ENCODE measurements at regions not wholly inside any gene's neighbourhood (a gene's known extent, or its start where the extent isn't known, plus 50 kb on each side); places are given as distances from the start of the nearest gene placed in this dataset.
"Not testable (repeated sequence)": the region's sequence is repeated elsewhere in the genome, so short reads cannot be mapped to it uniquely, and the experiment has no call there.

- no peak for DNase-seq (ENCODE audit: low read depth)
These were observed 255.3 kb upstream of the GJE1 start for GRCh38 chr6:141877275-141877983.

GRCh38 chr6:141874930-141875602, 257.7 kb upstream of the GJE1 start:
- DNase-seq (ENCODE audit: low read depth): no peak

DNA sequence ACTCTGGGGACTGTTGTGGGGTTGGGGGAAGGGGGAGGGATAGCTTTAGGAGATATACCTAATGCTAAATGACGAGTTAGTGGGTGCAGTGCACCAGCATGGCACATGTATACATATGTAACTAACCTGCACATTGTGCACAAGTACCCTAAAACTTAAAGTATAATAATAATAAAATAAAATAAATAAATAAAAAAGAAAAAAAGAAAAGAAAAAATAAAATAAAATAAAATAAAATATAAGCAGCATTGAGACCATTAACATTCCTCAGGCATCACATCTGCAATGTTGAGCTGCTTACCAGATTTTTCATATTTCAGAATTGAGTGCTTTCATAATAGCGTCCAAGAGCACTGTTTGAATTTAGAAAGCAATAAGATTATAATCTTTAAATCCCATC, 263.2 kb upstream of the GJE1 start:
- DNase-seq (ENCODE audit: low read depth): not testable (repeated sequence)

DNA sequence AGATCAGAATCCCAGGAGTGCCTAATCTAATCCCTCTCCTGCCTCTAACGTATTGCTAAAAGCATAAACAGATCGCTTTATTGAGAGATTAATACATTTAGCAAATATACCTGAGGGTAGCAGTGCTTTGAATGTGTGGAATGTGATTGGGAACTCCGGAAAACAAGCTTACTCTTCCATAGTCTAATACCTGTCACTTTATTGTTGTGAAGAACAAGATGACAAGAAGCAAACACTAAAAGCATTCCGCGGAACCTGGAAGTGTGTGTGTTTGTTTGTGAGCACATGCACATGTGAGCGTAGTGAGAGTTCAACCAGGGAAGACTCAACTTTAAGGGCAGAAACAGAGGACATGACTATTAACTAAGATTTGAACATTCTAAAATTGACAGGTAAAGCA, 265.0 kb upstream of the GJE1 start:
- DNase-seq (ENCODE audit: low read depth): no peak

GRCh38 chr6:141866731-141867497, 265.8 kb upstream of the GJE1 start:
- no peak for DNase-seq (ENCODE audit: low read depth)

GRCh38 chr6:141851063-141851462, 281.7 kb upstream of the GJE1 start:
- no peak for DNase-seq (ENCODE audit: low read depth)

DNA sequence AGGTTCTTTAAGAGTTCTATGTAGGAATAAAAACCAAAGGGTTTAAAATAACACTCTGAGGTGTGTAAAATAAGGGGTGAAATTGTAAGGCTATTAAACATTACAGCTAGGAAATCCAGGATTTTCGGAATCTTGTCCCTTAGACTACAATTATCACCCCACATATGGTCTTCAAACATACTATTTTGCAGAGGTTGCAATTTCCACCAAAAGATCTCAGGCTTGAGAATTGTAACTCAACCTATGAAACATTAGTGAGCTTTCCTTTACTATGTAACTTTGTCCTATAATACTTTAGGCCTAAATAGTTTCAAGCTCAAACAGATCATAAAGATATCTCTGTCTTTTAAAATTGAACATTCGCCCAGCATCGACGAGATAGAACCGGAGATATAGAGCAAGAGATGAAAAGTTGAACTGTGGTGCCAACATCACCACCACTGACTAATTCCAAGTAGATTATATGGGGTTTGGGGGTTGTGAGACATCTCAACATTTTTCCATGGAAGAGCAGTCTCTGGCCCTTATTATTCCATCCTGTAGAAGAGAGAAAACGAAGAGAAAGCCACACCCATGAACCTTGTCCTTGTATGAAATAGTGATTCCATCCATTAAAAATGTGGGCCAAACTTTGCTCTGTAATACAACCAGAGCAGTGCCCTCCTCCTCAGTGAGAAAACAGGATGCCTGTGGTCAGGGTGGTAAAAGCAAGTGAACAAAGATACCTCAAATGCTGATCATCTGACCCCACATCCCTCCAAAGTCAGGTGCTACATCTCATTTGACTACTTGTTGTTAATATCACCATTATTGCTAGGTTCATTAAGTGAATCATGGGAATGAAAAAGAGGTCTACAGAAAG, 284.5 kb upstream of the GJE1 start:
- no peak for DNase-seq (ENCODE audit: low read depth)

GRCh38 chr6:141846639-141847038, 286.1 kb upstream of the GJE1 start:
- no peak for DNase-seq (ENCODE audit: low read depth)

- no peak for DNase-seq (ENCODE audit: low read depth)
These were observed 289.4 kb upstream of the GJE1 start for GRCh38 chr6:141843178-141843834.

DNA sequence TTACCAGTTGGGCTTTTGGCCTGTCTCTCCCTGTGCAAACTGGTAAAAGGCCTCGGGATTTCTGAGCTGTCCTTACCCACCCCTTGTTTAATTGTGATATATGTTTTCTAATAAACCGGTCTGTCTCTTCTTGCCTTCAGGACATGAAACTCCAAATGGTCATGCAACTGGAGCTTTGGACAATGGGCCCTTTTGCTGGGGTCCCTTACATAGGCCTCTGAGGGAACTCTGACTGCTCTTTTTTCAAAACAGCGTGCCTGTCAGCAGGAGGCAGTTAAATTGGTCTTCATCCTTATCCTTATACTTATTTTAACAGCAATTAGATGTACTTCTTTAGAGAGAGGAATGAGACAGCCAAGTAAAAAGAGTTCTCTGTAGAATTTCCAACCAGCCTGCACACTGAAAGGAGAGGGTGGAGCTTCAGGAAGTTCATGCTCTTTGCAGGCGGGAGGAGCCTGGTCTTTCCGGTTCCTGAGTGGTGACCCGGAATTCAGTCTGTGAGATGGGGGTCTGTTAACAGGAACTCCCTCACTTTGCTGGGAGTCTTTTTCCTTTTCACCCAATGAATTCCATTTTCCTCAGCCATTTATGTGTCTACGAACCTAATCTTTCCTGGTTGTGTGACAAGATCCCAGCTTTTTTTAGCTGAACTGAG, 299.6 kb upstream of the GJE1 start:
- no peak for DNase-seq (ENCODE audit: low read depth)

DNA sequence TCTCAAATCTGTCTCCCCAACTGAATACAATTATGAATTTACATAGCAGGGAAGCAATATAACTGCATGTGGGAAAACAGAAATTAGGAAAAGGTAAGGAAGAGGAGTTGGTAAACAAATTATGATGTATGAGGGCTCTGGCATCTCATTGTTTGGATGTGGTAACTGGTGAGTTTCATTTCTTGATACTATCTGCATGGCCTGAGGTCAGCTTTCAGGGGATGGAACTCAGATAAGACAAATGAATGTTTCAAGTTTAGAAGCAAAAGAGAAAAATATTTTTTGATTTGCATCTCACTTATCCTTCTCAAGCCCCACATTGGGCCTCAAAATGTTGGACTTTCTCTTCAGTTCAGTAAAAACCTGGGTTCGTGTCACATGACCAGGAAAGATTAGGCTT, 302.2 kb upstream of the GJE1 start:
- no peak for DNase-seq (ENCODE audit: low read depth)

- DNase-seq (ENCODE audit: low read depth): no peak
These were observed 303.0 kb upstream of the GJE1 start for GRCh38 chr6:141829566-141830360.

- DNase-seq (ENCODE audit: low read depth): no peak
These were observed 308.4 kb upstream of the GJE1 start for GRCh38 chr6:141824350-141824749.

DNA sequence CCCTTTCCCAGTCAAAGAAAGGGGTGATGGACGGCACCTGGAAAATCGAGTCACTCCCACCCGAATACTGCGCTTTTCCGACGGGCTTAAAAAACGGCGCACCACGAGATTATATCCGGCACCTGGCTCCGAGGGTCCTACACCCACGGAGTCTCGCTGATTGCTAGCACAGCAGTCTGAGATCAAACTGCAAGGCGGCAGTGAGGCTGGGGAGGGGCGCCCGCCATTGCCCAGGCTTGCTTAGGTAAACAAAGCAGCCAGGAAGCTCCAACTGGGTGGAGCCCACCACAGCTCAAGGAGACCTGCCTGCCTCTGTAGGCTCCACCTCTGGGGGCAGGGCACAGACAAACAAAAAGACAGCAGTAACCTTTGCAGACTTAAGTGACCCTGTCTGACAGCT, 317.7 kb upstream of the GJE1 start:
- DNase-seq (ENCODE audit: low read depth): not testable (repeated sequence)

- DNase-seq (ENCODE audit: low read depth): no peak
These were observed 322.8 kb upstream of the GJE1 start for GRCh38 chr6:141809901-141810300.

DNA sequence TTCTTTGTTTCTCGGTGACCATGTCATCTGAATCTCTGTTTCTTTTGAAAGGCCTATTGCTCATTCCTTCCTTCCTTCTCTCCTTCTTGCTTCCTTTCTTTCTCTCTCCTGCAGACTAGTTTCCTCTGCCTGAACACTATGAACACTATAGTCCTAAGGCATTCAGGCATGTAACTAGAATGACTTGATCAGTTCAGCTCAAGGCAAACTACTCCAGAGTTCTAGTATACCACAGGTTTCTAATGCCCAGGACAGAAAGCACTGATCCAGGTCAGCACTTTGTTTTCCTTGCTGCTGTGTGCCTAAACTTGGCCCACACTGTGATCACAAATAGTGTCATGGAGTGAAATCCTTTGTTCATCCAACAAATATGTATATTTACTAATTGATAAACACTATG, 324.1 kb upstream of the GJE1 start:
- DNase-seq (ENCODE audit: low read depth): no peak

DNA sequence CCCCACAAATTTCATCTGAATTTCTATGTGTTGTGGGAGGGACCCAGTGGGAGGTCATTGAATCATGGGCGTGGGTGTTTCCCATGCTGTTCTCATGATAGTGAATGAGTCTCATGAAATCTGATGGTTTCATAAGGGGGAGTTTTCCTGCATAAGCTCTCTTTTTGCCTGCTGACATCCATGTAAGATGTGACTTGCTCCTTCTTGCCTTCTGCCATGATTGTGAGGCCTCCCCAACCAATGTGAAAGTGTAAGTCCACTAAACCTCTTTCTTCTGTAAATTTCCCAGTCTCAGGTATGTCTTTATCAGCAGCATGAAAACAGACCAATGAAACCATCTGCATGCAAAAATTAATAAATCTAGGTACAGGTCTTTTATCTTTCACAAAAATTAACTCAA, 331.8 kb upstream of the GJE1 start:
- not testable (repeated sequence) for DNase-seq (ENCODE audit: low read depth)

DNA sequence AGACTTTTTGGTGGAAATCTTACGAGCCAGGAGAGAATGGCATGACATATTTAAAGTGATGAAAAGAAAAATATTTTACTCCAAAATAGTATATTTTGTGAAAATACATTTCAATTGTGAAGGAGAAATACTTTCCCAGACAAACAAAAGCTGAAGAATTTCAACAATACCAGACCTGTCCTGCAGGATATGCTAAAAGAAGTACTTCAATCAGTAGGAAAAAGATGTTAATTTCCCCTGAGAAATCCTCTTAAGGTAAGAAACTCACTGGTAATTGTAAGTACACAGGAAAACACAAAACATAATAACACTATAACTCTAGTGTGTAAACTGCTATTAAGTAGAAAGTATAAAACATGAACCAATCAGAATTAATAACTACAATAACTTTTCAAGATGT, 341.8 kb upstream of the GJE1 start:
- no peak for DNase-seq (ENCODE audit: low read depth)

DNA sequence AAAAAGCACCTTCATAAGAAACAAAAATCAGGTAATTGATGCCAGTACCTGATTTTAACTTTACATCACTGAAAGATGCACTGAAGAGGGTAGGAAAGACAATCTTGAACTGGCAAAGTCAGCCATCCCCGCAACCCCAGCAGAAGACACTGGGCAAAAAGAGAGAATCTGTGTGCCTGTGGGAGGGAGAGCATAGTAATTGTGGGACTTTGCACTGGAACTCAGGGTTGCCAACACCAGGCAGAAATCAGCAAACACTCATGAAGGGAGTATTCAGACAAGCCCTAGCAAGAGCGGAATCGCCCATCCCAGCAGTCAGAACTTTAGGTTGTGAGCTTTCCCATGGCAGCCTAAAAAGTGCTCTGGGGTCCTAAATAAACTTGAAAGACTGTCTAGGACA, 344.6 kb upstream of the GJE1 start:
- no peak for DNase-seq (ENCODE audit: low read depth)

DNA sequence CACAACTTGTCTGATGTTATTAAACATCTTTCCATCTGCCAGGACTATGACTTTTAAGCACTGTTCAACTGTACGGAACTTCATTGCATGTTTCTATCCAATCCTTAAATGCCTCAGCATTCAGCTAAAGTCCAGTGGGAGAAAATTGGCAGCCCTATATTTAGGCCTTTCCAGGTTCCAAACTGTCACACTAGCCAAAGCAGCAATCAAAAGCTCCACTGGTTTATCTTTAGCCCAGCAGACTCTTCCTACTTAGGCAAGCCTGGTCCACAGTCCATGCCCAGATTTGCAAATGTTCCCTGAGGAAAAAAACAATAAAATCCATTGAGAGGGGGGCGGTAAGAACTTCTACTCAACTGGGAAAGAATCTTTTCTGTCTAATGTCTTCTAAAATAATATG, 349.1 kb upstream of the GJE1 start:
- DNase-seq (ENCODE audit: low read depth): no peak
